HuH-7 (cell line): ENCODE measurements at regions not wholly inside any gene's neighbourhood (a gene's known extent, or its start where the extent isn't known, plus 50 kb on each side); places are given as distances from the start of the nearest gene placed in this dataset.

Source experiments
- DNase-seq: peaks from one replicate; pipeline ENCODE4 v3.0.0; 2011; ENCODE audit warnings: low spot score

DNA sequence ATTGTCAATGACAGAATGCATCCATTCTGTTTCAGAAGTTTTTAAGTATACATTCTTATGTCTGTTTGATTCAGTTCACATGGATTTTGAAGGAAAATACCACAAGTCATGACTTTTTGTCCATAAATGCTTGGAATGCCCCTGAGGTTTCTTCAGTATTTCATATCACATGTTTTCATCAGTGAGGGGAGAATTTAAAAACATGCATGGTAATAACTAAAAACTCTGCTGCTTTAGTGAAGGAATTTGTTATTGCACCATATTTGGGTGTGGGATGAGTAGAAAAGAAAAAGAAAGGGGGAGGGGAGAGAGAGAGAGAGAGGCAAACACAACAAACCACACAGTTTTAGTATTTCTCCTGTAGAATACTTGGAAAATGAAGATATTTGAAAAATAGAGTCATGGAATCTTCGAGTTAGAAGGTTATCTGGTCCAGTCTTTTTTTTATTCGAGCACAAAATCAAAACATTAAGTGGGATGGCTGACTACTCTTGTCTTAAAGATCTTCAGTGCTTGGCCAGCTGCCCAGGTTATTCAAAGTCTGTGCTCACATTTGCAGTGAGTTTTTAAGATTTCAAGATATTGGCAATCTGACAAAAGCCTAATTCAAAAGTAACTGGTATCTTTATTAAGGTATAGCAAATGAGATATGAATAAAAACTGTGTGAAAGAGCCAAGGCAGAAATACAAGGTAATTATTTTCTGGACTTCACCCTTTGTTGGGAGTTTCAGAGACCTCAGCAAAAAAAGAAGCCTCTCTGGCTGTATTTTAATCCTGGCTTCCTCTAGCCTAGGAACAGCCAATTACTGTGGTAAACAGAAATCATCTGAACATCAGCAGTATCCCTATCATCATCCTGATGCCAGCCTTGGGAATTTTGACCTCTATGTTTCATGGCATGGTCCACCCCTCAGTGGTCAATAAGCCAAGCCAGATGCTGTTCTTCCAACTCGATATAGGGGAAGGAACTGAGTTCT, 687.9 kb upstream of the CITED2 start:
- no peak for DNase-seq

DNA sequence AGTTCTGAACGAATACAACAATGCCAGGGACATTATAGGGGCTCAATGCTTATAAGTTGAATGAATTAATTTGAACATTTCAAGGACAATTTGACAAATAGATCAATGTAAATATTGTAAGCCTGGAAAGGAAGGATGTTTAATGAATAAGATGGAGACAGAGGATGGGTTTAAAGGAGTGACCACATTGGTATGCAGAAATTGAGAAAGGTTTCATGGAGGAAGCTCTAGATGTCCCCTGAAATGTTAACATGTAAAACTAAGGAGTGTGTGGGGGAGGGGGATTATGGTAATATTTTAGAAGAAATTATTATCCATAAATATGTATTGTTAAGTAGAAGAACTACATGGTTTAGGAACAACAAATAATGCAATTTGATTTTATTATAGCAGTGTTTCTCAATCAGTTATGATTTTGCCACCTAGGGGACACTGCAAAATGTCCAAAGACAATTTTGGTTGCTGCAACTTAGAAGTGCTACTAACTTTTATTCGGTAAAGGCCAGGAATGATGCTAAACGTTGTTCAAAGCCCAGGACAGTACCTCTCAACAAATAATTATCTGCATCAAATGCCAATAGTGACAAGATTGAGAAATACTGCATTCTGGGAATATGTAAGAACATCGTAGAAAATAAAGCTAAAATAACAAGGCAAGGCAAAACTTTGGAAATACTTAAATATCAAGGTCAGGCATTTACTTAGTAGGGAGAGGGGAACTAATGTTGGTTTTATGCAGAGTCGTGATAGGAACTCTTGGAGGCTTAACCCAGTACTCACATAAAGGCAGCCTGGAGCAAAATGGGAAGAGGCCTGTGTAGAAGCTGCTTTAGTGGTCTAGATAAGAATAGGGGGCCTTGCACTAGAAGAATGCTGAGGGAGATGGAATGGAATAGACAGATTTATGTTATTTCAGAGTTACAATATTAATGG, 686.9 kb upstream of the CITED2 start:
- no peak for DNase-seq

DNA sequence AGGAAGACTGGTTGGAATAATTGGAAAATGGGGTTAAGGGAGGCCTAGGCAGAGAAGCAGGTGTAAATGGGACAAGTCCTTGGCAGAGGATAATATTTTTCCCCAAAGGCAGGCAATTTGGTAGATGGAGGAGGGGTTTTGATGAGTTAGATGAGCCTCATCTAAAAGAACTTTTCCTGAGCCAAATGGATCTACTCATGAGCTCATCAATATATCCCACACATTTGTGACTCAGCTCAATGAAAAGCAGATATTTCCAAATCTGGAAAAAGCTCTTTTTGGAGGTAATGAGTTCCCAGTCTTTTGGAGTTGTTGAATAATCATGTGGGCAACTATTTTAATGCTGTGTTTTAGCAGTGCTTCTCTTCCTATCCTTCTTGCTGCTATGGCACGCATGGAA, 685.5 kb upstream of the CITED2 start:
- no peak for DNase-seq

DNA sequence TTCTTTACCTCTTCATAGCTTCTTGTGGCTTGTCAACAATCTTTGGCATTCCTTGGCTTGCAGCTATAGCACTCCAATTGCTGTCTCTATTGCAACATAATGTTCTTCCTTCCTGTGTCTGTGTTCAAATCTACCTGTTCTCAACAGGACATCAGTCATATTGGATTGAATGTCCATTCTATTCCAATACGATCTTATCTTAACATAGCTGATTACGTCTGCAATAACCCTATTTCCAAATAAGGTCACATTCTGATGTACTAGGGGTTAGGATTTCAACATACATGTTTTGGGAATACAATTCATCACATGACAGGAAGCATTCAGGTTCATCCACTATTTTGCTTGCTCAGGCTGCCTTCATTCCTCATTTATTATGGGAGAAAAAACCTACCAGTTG, 684.4 kb upstream of the CITED2 start:
- DNase-seq = no peak

DNA sequence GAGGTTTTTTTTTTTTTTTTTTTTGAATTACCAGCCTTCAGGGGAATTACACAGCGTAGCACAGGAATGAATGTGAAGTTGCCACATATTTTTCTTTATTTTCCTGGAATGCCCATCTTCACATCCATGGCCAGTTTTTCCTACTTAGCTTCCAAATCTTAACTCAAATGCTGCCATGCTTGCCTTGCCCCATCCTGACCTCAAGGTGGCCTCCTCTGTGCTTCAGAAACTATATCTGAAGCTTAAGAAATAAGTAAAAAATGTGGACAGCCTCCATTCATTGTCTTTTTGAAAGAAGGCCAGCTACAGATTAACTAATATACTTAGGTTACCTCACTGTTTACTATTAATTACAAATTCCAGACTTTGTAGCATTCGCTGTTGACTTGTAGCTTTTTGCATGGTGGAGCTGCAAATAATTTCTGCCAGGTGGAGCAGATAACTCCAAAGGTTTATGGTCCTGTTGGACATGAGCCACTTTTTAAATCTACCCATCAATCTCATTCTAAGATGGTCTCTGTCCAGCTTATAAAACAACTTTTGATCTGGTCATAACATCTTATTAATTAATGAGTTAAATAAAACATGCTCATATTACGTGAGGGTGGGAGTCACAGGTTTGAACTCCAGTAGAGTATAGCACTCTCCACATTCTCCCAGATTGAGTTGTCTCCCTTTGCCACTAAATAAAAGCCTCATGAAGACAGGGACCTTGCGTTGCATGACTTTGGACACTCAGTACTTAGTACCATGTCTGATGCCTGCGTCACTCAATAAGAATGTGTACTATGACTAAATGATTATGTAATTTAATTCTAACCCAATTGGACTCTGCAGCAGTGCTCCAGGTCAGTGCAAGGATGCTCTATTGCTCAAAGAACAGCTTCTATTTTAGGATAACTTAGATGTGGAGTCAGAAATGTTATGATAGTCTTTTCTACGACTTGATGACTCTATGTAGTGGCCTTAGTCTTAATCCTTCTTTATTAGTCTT, 678.6 kb upstream of the CITED2 start:
- DNase-seq = no peak

DNA sequence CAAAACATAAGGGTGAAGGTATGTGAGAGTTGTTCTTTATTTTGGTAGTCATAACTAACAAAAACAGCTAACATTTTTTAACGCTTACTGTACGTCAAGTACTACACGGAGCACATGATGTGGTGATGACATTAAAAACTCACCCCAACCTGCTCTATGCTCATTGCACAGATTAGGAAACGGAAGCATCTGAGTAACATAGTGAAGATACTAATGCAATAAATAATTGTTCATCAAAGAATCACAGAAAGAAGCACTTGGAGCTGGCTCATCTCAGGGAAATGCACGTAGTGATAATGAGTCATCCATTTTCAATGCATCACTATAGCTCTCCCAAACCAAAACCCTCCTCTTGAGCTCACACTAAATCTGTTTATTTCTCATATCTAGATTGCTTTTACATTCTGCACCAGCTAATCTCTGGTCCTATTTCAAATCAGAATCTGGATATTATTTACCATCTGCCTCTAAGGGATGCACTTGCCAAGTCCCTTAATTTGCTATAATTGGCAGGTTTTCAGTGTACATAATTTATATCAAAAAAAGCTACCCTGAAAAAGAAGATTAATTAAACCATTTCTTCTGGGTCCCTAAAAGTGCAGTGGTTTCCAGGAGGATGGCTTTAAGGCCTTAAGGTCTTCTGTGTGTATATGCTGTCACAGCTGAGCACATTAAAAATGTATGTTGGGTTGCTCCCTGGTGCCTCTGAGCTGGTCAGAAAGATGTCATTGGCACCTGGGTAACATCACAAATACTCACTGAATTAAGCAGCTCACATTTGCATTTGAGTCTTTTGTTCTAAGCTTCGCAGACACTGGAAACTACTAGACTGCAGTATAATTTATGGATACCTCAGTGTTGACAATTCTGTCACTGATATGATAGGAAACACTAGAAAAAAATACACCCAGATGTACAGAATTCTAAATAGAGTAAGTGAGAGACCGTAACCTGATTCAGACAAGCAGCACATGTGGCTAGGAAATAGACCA, 677.4 kb upstream of the CITED2 start:
- DNase-seq = no peak

DNA sequence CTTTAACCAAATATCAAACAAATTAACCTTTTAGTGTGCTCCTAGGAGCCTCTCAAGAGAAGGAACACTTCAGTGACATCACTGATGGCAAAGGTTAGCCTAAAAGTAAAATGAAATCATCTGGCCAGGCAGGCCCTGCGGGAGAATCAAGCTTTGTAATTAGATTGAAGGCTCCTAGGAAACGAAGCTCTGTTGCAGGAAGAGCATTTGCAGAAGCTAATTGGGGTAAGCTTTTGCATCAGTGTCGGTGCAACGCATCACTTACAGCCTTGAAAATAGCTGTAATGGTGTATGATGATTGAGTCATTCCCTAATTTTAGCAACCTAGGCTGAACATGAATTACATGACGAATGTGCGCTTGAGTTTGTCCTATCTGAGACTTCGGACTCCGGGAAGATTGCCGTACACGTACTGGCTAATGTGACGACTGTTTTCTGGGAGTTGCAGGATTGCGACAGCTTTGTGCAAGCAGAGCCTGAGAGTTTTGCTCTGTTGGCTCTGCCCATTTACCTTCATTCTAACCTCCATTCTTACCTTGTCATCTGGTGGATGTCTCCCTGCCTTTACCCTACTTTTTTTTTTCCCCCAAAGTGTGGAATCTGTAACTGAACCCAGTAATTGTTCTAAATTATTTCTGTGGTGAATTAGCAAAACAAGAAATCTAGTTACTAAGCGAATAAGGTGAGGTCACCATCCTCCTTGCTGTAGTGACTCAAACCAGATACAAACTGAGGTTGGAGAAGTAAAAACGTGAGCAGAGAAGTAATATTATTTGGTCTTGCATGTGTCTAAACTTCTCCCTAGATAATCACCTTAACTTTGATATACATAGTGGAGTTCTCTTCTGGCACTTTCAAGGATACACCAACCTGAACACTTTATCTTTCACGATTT, 675.9 kb upstream of the CITED2 start:
- peak; percentile 22 for DNase-seq

DNA sequence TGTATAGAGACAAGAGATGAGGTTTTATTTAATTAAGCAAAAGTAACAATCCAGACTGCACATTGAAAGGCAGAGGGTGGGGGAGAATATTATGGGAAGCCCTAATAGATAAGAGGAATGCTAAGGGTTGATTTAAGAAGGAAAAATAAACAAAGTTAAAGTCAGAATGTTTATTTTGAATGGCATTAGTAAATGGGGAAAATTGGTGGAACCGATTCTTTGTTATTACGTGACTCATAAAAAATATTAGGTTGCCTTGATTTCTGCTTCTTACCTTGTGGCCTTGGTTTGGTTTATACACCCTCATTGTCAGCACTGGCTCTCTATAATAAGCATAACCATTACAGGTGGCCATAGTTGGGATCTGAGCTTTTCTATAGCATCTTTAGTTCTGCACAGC, 674.8 kb upstream of the CITED2 start:
- no peak for DNase-seq

DNA sequence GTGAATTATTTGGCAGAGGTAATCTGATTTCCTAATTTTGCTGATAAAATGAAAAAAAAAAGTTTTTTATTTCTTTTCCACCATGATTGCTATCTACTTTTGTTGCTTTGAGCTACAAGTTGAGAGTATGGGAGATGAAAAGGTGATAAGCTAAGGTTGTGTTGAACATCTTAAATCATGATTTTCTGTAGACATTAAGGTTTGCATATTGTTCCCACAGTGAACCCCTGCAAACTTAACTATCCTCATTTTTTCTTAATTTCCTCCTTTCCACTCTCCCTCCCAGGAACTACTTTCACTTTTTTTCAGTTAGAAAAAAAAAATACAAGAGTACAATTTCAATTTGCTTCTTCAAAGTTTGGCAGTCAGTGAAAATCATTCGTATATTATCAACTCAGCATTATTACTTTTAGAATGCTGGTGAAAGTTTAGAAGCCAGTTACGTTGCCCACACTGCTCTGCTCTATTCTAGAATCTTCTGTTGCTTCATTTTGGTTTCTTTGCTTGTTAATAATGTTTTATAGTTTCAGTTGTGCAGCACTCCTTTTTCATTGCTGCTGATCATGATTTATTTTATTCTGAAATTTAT, 673.8 kb upstream of the CITED2 start:
- no peak for DNase-seq

DNA sequence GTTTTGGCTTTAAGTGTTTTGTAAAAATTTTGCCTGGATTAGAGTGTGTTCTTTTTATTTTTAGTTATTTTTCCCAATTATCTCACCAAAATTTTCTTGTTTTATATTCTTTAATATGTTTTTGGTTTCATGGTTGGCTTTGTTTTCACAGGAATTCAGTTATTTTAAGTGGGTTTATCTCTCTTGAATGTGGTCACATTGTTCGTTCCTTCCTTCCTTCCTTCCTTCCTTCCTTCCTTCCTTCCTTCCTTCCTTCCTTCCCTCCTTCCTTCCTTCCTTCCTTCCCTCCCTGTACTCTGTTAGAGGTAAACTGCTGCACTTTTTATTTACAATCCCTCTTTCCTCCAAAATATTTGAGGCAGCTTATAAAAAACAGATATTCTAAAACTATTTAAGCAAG, 672.9 kb upstream of the CITED2 start:
- no peak for DNase-seq

DNA sequence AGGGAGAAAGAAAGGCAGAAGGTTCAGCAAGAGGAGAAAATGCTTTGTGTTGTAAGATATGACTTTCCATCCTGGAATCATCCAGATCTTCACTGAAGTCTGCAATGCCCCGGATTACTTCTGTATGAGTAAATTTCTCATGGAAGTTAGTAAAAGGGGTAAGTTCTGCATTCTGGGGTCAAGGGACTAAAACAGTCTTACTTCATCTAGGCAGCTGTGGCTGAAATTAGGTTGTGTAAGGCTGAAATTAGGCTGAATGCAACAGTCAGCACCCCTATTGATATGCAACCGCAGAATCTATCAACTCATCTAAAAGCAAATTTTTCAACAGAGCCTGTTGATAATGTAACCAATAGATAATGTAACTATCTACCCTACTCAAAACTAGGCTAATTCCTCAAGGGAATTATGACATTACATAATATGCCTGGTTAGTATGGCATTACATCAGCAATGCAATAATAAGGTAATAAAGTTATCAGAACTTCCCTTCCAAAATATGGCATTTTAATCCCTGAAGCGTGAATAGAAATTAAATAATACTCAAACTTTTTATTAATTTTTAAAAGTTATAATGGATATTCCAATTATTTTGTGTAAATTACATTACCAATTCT, 671.7 kb upstream of the CITED2 start:
- DNase-seq = no peak

DNA sequence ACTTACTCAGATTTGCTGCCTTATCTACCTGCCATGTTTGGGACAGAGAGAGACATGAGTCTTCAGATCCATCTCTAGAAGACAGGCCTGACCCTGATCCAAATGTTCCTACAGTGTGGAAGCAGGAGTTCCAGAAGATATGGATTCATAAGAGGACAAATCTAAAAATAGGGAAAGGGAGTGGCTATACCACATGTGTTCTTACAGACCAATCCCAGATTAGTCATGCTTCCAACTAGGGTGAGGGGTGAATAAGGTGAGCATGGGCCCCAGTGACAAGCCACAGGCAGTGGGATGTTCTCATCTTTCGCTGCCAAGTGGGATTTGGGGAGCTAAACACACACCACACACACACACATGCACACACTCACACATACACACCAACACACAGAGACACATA, 670.7 kb upstream of the CITED2 start:
- no peak for DNase-seq

DNA sequence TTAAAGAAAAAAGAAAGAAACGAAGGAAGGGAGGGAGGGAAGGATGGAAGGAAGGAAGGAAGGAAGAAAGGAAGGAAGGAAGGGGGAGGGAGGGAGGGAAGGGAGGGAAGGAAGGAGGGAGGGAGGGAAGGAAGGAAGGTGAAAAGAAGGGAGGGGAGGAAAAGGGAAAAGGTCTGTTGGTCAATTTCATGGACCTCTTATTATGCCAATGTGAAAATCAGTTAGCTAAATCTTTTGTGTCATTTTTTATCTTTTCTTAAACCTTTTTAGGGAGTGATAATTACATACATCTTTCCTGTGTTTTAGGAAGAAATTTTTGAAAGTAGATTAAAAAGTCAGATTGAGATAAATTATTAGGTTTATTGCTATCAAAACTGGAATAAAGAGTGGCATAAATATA, 670.2 kb upstream of the CITED2 start:
- no peak for DNase-seq

DNA sequence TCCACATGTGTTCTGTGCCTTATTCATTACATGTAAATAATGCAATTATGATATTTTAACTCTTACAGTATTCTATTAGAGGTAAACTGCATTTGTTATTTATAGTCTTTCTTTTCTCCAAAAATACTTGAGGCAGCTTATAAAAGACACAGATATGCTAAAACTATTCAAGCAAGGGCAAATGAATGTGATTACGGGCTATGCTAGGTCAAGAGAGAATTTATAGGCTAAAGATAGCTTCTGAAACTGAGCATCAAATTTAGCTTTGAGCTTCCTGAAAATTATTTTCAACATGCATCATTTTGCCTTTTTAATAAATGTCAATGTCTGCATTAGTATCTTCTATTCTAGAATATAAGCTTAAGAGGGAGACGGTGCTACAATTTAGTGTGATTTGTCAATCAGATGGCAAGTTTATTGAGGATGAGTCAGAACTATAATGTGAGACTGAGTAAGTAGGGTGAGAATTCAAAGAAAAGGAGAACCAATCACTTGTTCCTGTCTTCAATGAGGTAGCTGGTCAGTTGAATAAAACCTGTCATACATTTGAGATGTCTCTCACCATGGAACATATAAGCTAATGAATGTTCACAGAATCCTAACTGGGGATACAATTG, 669.4 kb upstream of the CITED2 start:
- DNase-seq = no peak

DNA sequence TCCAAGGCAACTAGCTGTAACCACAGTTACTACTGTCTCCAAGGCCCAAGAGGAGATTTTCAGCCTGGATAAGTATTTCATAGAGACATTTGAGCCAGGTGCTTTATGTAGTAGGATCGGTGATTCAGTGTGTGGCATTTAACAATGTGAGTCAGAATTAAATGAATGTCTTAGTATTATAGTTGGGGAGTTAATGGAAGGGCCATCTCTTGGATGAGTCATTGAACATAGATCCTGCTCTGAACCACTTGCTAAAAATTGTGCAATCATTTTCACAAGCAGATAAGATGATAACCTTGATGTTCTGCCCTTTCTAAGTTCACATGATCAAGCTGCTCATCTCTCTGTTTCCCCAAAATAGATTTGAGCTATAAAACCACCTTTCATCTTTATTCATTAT, 668.9 kb upstream of the CITED2 start:
- DNase-seq = no peak

DNA sequence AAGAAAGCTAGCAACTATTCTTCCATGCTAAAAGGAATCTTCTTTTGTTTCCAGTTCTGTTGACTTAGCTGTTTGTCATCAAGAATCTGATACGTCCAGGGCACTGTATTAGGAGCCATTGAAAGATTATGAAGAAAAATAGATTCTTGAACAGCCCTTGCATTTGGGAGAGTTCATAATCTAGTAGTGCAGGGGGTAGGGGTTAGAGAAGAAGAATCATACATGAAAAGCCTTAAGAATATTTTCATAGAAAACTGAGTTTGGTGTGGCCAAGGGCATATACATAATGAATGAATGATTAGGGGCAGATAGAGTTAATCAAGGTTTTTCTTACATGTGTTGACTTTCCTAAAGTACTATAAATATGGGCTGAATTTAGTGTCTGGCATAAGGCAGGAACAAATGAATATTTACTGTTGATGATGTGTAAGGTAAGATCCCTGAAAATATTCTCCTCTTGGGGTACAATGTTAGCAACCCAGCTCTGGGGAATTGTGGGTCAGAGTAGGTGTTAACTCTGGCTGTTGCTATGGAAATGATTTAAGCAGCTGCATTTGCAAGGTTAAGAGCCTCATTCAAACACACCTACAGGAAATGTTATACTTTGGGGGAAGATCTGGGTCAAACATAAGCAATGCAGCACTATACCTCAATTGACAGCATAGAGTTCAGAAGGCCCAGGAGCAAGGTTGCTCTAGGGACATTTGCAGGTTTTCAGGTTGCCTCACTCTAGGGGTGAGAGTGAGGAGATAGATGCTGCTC, 667.3 kb upstream of the CITED2 start:
- no peak for DNase-seq

DNA sequence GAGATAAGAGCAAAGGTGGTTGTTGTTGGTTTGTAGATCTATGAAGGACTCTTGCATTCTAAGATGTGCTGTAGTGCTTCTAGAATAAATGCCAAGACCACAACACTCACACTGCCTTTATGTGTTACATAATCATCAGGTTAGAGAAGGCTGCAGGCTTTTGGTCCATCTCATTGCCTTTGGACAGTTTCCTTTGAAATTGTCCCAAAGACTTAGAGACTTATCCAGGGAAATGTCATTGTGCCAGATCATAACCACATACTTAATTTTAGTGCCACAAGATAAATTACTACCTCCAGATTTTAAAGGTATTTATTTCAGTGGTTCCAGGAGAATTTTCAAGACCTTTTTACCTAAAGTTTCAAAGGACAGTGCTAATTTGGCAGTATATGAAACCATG, 666.6 kb upstream of the CITED2 start:
- DNase-seq = no peak
